ENCODE measurements at regions not wholly inside any gene's neighbourhood (a gene's known extent, or its start where the extent isn't known, plus 50 kb on each side); places are given as distances from the start of the nearest gene placed in this dataset.

GRCh38 chr6:41427642-41428335, 92.4 kb downstream of the NCR2 start:
- no peak overlapping the region for H3K27ac Mint-ChIP-seq
- no peaks in the 10 kb centered on the region for H3K4me1 ChIP-seq (ENCODE audit: control insufficient read depth, insufficient read depth, low read length)
- H3K36me3 Mint-ChIP-seq (ENCODE audit: low read depth) = no peaks in the 10 kb centered on the region
- no peaks in the 10 kb centered on the region for H3K9me3 ChIP-seq (ENCODE audit: control insufficient read depth, low read length)
- H3K4me1 Mint-ChIP-seq = peaks cover 17% of the 10 kb centered on the region
- no peak overlapping the region for H3K27ac ChIP-seq (ENCODE audit: low read depth, low read length)
- TF ChIP-seq CTCF (conservative IDR thresholded peaks at IDR 0.05) = peak; percentile 33
- peak; percentile 84 for DNase-seq
- no peaks in the 10 kb centered on the region for H3K9me3 Mint-ChIP-seq
- H3K4me3 ChIP-seq (ENCODE audit: low read length) = peak overlapping the region; percentile 69
- H3K27me3 Mint-ChIP-seq (ENCODE audit: insufficient read depth) = peaks cover 52% of the 10 kb centered on the region
- H3K4me3 Mint-ChIP-seq = no peak overlapping the region
- peaks cover 58% of the 10 kb centered on the region for H3K27me3 ChIP-seq (ENCODE audit: control insufficient read depth, insufficient read depth, low read length, poor library complexity, severe bottlenecking)
- no peaks in the 10 kb centered on the region for H3K36me3 ChIP-seq (ENCODE audit: control insufficient read depth, insufficient read depth, low read length)
- no peak overlapping the region for H3K9ac ChIP-seq (ENCODE audit: extremely low read depth, low read length, poor library complexity, severe bottlenecking)
- 0% methylated on average over 41 to 71 of the region's 71 CpGs for WGBS, 2 experiments (ENCODE audit: insufficient coverage in 1 of 2, insufficient read length in 1 of 2)

GRCh38 chr6:41428336-41428995, 93.1 kb downstream of the NCR2 start:
- no peak overlapping the region for H3K27ac Mint-ChIP-seq
- H3K27me3 Mint-ChIP-seq (ENCODE audit: insufficient read depth) = peaks cover 47% of the 10 kb centered on the region
- Histone ChIP-seq H3K9ac (ENCODE audit: extremely low read depth, low read length, poor library complexity, severe bottlenecking) (no peak overlapping the region), H3K4me3 (ENCODE audit: low read length) (peak overlapping the region; percentile 13), H3K9me3 (ENCODE audit: control insufficient read depth, low read length) (no peaks in the 10 kb centered on the region), H3K4me1 (ENCODE audit: control insufficient read depth, insufficient read depth, low read length) (no peaks in the 10 kb centered on the region), H3K27ac (ENCODE audit: low read depth, low read length) (no peak overlapping the region), H3K36me3 (ENCODE audit: control insufficient read depth, insufficient read depth, low read length) (no peaks in the 10 kb centered on the region), H3K27me3 (ENCODE audit: control insufficient read depth, insufficient read depth, low read length, poor library complexity, severe bottlenecking) (peaks cover 58% of the 10 kb centered on the region)
- WGBS, 2 experiments (ENCODE audit: insufficient coverage in 1 of 2, insufficient read length in 1 of 2) = 10 to 37% methylated on average over 2 to 32 of the region's 35 CpGs
- peaks cover 15% of the 10 kb centered on the region for H3K4me1 Mint-ChIP-seq
- no peaks in the 10 kb centered on the region for H3K36me3 Mint-ChIP-seq (ENCODE audit: low read depth)
- DNase-seq = no peak
- H3K9me3 Mint-ChIP-seq = no peaks in the 10 kb centered on the region
- peak overlapping the region; percentile 53 for H3K4me3 Mint-ChIP-seq
- TF ChIP-seq CTCF (conservative IDR thresholded peaks at IDR 0.05) = no peak

GRCh38 chr6:41428996-41429421, 93.6 kb downstream of the NCR2 start:
- Mint-ChIP-seq H3K4me1 (peaks cover 14% of the 10 kb centered on the region), H3K27ac (no peak overlapping the region), H3K4me3 (peak overlapping the region; percentile 53), H3K9me3 (no peaks in the 10 kb centered on the region), H3K36me3 (ENCODE audit: low read depth) (no peaks in the 10 kb centered on the region), H3K27me3 (ENCODE audit: insufficient read depth) (peaks cover 45% of the 10 kb centered on the region)
- H3K27me3 ChIP-seq (ENCODE audit: control insufficient read depth, insufficient read depth, low read length, poor library complexity, severe bottlenecking) = peaks cover 58% of the 10 kb centered on the region
- H3K36me3 ChIP-seq (ENCODE audit: control insufficient read depth, insufficient read depth, low read length) = no peaks in the 10 kb centered on the region
- H3K27ac ChIP-seq (ENCODE audit: low read depth, low read length) = no peak overlapping the region
- H3K9me3 ChIP-seq (ENCODE audit: control insufficient read depth, low read length) = no peaks in the 10 kb centered on the region
- no peak for TF ChIP-seq CTCF (conservative IDR thresholded peaks at IDR 0.05)
- 46% methylated on average over 5 of the region's 5 CpGs; no CpG with 5 or more reads in 1 of the 2 experiments for WGBS, 2 experiments (ENCODE audit: insufficient coverage in 1 of 2, insufficient read length in 1 of 2)
- H3K4me3 ChIP-seq (ENCODE audit: low read length) = no peak overlapping the region
- DNase-seq = peak; percentile 52
- no peaks in the 10 kb centered on the region for H3K4me1 ChIP-seq (ENCODE audit: control insufficient read depth, insufficient read depth, low read length)
- no peak overlapping the region for H3K9ac ChIP-seq (ENCODE audit: extremely low read depth, low read length, poor library complexity, severe bottlenecking)

Data from endodermal cell (in vitro differentiated cells).